Epithelial cell of proximal tubule (primary cell): ENCODE measurements at regions not wholly inside any gene's neighbourhood (a gene's known extent, or its start where the extent isn't known, plus 50 kb on each side); places are given as distances from the start of the nearest gene placed in this dataset.
"Not testable (repeated sequence)": the region's sequence is repeated elsewhere in the genome, so short reads cannot be mapped to it uniquely, and the experiment has no call there.

ENCODE experiments used
- DNase-seq: peaks from one replicate; pipeline ENCODE4 v3.0.0-alpha.2; 2011; ENCODE audit warnings: low read depth
- H3K4me3 ChIP-seq: 2 replicates; pipeline ENCODE4 v1.5.1; 2011; ENCODE audit warnings: low read depth, mild to moderate bottlenecking, low read length
- TF ChIP-seq, protein P1 (sequence below): conservative IDR thresholded peaks from 2 replicates; pipeline ENCODE4 v1.5.1; 2012; ENCODE audit warnings: low read depth, mild to moderate bottlenecking, low read length

DNA sequence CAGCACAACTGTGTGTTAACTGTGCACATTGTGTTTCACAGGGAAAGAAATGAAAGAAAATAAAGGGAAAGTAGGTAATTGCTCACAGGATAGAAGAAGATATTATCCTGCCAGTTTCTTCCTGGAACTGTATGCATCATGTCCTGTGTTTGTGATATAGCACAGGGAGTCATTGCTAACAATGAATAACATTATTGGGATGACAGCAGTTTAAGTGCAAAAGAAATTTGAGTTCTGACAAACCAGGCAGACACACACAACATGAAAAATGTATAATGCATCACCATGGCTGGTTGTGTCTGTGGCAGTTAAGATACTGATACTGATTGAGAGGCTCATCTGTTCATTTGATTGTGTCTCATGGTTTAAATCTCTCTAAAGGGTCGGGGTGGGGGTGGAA lies 145.4 kb downstream of the SPATA31D1 start:
- no peak for DNase-seq
- H3K4me3 ChIP-seq = no peak overlapping the region
- TF ChIP-seq, protein P1, sequence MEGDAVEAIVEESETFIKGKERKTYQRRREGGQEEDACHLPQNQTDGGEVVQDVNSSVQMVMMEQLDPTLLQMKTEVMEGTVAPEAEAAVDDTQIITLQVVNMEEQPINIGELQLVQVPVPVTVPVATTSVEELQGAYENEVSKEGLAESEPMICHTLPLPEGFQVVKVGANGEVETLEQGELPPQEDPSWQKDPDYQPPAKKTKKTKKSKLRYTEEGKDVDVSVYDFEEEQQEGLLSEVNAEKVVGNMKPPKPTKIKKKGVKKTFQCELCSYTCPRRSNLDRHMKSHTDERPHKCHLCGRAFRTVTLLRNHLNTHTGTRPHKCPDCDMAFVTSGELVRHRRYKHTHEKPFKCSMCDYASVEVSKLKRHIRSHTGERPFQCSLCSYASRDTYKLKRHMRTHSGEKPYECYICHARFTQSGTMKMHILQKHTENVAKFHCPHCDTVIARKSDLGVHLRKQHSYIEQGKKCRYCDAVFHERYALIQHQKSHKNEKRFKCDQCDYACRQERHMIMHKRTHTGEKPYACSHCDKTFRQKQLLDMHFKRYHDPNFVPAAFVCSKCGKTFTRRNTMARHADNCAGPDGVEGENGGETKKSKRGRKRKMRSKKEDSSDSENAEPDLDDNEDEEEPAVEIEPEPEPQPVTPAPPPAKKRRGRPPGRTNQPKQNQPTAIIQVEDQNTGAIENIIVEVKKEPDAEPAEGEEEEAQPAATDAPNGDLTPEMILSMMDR = no peak

DNA sequence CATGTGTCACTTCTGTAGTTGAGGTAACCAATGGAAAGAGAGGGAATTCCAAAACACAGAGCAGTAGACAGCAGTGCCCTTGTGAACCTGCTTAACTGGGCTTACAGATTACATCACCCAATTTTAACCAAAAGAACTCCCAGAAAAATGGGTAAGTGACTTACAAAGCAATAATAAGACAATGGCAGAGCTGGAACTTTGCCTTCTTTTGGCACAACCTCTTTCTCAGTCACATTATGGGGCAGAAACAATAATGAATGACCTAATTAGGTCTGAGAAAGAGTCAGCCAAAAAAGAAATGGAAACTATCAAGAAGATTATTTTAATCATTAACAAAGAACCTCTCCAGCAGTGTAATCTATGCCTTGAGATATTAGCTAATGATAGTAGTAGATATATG lies 146.5 kb downstream of the SPATA31D1 start:
- TF ChIP-seq, protein P1 = no peak
- no peak for DNase-seq
- H3K4me3 ChIP-seq = no peak overlapping the region

DNA sequence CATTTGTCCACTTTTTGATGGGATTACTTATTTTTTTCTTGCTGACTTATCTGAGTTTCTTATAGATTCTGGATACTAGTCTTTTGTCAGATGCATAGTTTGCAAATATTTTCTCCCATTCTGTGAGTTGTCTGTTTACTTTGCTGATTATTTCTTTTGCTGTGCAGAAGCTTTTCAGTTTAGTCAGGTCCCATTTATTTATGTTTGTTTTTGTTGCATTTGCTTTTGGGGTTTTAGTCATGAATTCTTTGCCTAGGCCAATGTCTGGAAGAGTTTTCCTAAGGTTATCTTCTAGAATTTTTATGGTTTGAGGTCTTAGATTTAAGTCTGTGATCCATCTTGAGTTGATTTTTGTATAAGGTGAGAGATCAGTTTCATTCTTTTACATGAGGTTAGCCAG lies 149.5 kb downstream of the SPATA31D1 start:
- not testable (repeated sequence) for DNase-seq, H3K4me3 ChIP-seq

DNA sequence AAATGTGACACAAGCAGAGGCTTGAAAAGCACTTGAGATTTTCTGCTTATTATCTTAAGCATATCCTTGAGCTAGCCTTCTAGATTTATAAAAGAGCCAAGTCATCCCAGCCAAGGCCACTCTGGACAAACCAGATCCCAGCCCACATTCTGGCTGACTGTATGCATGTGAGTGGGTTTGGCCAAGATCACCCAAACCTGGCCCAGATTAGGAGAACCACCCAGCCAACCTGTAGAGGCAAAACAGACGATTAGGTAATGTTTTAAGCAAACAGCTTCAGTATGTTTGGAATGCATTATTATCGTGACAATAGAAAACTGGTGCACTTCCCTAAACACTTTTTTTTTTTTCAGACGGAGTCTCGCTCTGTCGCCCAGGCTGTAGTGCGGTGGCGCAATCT lies 151.9 kb downstream of the SPATA31D1 start:
- no peak overlapping the region for H3K4me3 ChIP-seq
- DNase-seq = no peak
- TF ChIP-seq, protein P1 = no peak

DNA sequence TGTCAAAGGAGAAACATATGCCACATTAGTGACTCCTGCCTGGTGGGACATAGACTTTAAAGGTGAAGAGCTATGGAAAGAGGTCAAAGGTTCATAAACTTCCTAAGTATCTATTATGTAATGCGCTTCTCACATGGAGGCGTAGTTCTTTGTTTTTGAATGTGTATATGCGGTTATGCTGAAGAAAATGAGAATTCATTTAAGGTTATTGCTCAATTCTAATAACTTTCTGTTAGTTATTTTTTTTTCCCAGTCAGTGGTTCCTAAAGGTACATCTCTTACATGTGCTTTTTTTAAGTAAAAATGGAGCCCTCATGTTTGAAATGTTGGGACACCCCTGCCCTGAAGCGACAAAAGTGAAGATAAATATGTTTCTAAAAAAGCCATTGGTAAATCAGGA lies 156.2 kb downstream of the SPATA31D1 start:
- H3K4me3 ChIP-seq = no peak overlapping the region
- TF ChIP-seq, protein P1 = no peak
- DNase-seq = no peak

DNA sequence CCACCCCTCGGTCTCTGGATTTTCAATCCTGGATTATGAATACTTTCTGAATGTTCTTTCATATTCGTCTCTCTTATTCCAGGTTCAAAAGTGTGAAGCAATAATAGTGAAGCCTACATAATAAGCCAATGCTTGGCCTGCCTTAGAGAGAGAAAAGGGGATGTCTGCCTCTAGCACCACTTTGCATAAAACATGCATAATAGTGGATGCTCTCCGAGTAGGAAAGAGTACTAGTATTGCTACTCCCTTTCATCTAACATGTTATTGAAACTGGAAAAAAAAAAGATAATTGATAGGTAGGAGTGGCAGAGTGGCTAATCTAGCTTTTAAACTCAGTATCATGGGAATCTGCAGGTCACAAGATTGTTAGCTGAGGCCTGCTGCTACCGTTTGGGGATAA lies 158.1 kb downstream of the SPATA31D1 start:
- DNase-seq = no peak
- TF ChIP-seq, protein P1 = no peak
- H3K4me3 ChIP-seq = no peak overlapping the region

DNA sequence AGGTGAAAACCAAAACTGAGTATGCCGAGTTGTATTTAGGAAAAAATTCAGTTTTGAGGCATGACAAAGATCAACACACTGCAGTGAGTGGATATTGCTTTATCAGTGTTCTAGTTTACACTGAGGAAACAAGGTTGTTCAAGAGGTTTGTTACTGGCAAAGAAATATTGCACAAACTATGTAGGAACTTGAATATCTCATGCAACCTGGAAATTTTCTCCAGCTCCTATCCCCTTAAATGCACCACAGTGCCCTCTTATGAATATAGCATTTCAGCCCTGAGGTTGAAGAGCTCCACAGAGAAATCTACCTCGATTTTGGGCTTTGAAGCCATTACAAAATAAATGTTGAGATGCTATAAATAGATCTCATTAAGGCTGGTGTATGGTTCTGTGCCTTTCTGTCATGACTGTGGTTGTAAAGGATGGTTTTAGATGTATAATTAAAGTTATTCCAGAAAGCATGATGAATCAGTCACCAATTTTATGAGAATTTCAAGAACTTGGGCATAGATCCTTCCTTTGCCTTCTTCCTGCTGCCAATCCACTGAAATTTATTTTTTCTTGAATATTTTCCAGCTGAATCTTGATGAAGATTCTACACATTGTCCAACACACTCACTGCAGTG lies 159.3 kb downstream of the SPATA31D1 start:
- DNase-seq = no peak
- TF ChIP-seq, protein P1 = no peak
- no peak overlapping the region for H3K4me3 ChIP-seq
